ENCODE measurements at regions not wholly inside any gene's neighbourhood (a gene's known extent, or its start where the extent isn't known, plus 50 kb on each side); places are given as distances from the start of the nearest gene placed in this dataset.

- TF ChIP-seq RXRA (CRISPR knock-in tag; IDR thresholded peaks at IDR 0.05) (no peak), MBD4 (IDR thresholded peaks at IDR 0.05; ENCODE audit: borderline replicate concordance, low read length) (no peak)
Measured at GRCh38 chr17:77498791-77499698, 358.3 kb downstream of the SEC14L1 start.

Data from HepG2 (cell line).